H1 (cell line): ENCODE measurements at regions not wholly inside any gene's neighbourhood (a gene's known extent, or its start where the extent isn't known, plus 50 kb on each side); places are given as distances from the start of the nearest gene placed in this dataset.

Source experiments
- CTCF ChIA-PET: fragments of 300-600 bp; sonication (Branson Sonifier 250); formaldehyde crosslinking; loops from one replicate; lab custom pipeline; 2021; ENCODE audit not compliant: partially characterized antibody; lab: Charles Lee
- POLR2A ChIA-PET: fragments of 300-600 bp; sonication (Branson Sonifier 250); formaldehyde crosslinking; loops from one replicate; lab custom pipeline; 2021; ENCODE audit warnings: inconsistent platforms; ENCODE audit not compliant: partially characterized antibody; lab: Charles Lee
- DNase-seq, 2 experiments: peaks; one replicate each; pipeline versions ENCODE4 v3.0.0 to v3.0.0-alpha.2; 2010 to 2022; ENCODE audit warnings: low spot score in 2 of 2, low read depth in 1 of 2, mixed read lengths in 1 of 2
- FAIRE-seq: peaks from 2 replicates; lab custom pipeline; 2011; peaks lifted over from hg19 to GRCh38; lab: Jason Lieb, UNC
- H2AFZ ChIP-seq: 2 replicates; pipeline ENCODE4 v1.8.1; 2012; ENCODE audit warnings: low read length, inconsistent platforms
- H2AK5ac ChIP-seq: 2 replicates; pipeline ENCODE4 v1.6.1; 2013; ENCODE audit warnings: low read depth, low read length
- H2BK120ac ChIP-seq: replicated peaks from 2 replicates; pipeline ENCODE3; 2013; ENCODE audit warnings: low read depth, low read length, inconsistent platforms
- H2BK12ac ChIP-seq: 2 replicates; pipeline ENCODE4 v1.6.1; 2013; ENCODE audit warnings: low read depth, low read length
- H2BK15ac ChIP-seq: 2 replicates; pipeline ENCODE4 v1.6.1; 2013; ENCODE audit warnings: low read length
- H2BK20ac ChIP-seq: 2 replicates; pipeline ENCODE4 v1.6.1; 2013; ENCODE audit warnings: low read length
- H2BK5ac ChIP-seq: 2 replicates; pipeline ENCODE4 v1.6.1; 2013; ENCODE audit warnings: low read depth, low read length
- H3K14ac ChIP-seq: 2 replicates; pipeline ENCODE4 v1.6.1; 2013; ENCODE audit warnings: inconsistent platforms; ENCODE audit not compliant: insufficient read length
- H3K18ac ChIP-seq: 2 replicates; pipeline ENCODE4 v1.6.1; 2013; ENCODE audit warnings: low read length; ENCODE audit errors: extremely low read depth
- H3K23ac ChIP-seq: 2 replicates; pipeline ENCODE4 v1.6.1; 2013; ENCODE audit warnings: inconsistent platforms; ENCODE audit not compliant: insufficient read length
- H3K23me2 ChIP-seq: 2 replicates; pipeline ENCODE4 v1.6.1; 2013; ENCODE audit warnings: low read depth, low read length
- H3K27ac ChIP-seq: 2 replicates; pipeline ENCODE4 v1.6.1; 2011; ENCODE audit warnings: low read depth, low read length, inconsistent platforms
- H3K27me3 ChIP-seq, 4 experiments: replicated peaks in 1 of 4; 1 replicate in 1 of 4; 2 replicates in 3 of 4; pipeline versions ENCODE4 v1.6.1 to v1.8.1; 2011 to 2013; ENCODE audit warnings: low read length in 3 of 4, mild to moderate bottlenecking in 3 of 4, inconsistent platforms in 2 of 4, mixed read lengths in 2 of 4, moderate library complexity in 1 of 4; ENCODE audit not compliant: control insufficient read depth in 3 of 4, insufficient read depth in 3 of 4; ENCODE audit errors: extremely low read depth in 1 of 4
- H3K36me3 ChIP-seq, 4 experiments: 2 replicates each; pipeline versions ENCODE4 v1.6.1 to v1.8.1; 2011 to 2013; ENCODE audit warnings: mild to moderate bottlenecking in 4 of 4, low read length in 3 of 4, moderate library complexity in 2 of 4, control low read depth in 1 of 4, inconsistent platforms in 1 of 4; ENCODE audit not compliant: insufficient read depth in 4 of 4, control insufficient read depth in 2 of 4
- H3K4ac ChIP-seq: replicated peaks from 2 replicates; pipeline ENCODE3; 2013; ENCODE audit warnings: low read length, low read depth, mixed read lengths, inconsistent platforms; ENCODE audit not compliant: insufficient read length
- H3K4me1 ChIP-seq, 4 experiments: replicated peaks in 1 of 4; 1 replicate in 1 of 4; 2 replicates in 3 of 4; pipeline versions ENCODE4 v1.6.1 to v1.8.1; 2011 to 2013; ENCODE audit warnings: low read length in 3 of 4, inconsistent platforms in 2 of 4, mixed read lengths in 1 of 4; ENCODE audit not compliant: insufficient read depth in 4 of 4, control insufficient read depth in 3 of 4
- H3K4me2 ChIP-seq, 2 experiments: 2 replicates each; pipeline versions ENCODE4 v1.6.1 to v1.8.1; 2011 to 2013; ENCODE audit warnings: low read depth in 2 of 2, low read length in 2 of 2, control low read depth in 1 of 2, inconsistent platforms in 1 of 2, mild to moderate bottlenecking in 1 of 2; ENCODE audit not compliant: insufficient read depth in 1 of 2
- H3K4me3 ChIP-seq, 4 experiments: fragments of 200-600, 300-600 bp in 1 of 4; sonication (generic), shearing (Covaris generic), sonication (Bioruptor Twin) in 1 of 4; 2 replicates each; pipeline versions ENCODE4 v1.5.1 to v1.8.1; 2011 to 2016; ENCODE audit warnings: low read length in 4 of 4, low read depth in 3 of 4, control low read depth in 2 of 4, inconsistent platforms in 2 of 4, mild to moderate bottlenecking in 2 of 4, mixed read lengths in 1 of 4, moderate library complexity in 1 of 4; ENCODE audit not compliant: insufficient read depth in 2 of 4; ENCODE audit errors: extremely low read depth in 1 of 4
- H3K56ac ChIP-seq: replicated peaks from 2 replicates; pipeline ENCODE3; 2013; ENCODE audit warnings: low read depth, mild to moderate bottlenecking, mixed read lengths, low read length, inconsistent platforms; ENCODE audit not compliant: insufficient read length
- H3K79me1 ChIP-seq: 2 replicates; pipeline ENCODE4 v1.6.1; 2013; ENCODE audit warnings: low read depth, low read length, control low read depth
- H3K79me2 ChIP-seq, 2 experiments: 2 replicates each; pipeline versions ENCODE4 v1.6.1 to v1.8.1; 2012 to 2013; ENCODE audit warnings: low read length in 2 of 2, mild to moderate bottlenecking in 2 of 2, inconsistent platforms in 1 of 2; ENCODE audit not compliant: insufficient read depth in 2 of 2, control insufficient read depth in 1 of 2
- H3K9ac ChIP-seq, 4 experiments: replicated peaks in 1 of 4; 1 replicate in 1 of 4; 2 replicates in 3 of 4; pipeline versions ENCODE4 v1.6.1 to v1.8.1; 2011 to 2013; ENCODE audit warnings: low read depth in 3 of 4, low read length in 3 of 4, control low read depth in 2 of 4, mild to moderate bottlenecking in 2 of 4, moderate library complexity in 2 of 4, inconsistent platforms in 1 of 4; ENCODE audit errors: extremely low read depth in 1 of 4
- H3K9me3 ChIP-seq, 2 experiments: 2 replicates each; pipeline versions ENCODE4 v1.6.1 to v1.8.1; 2012 to 2013; ENCODE audit warnings: mild to moderate bottlenecking in 2 of 2, moderate library complexity in 2 of 2, control low read depth in 1 of 2, inconsistent platforms in 1 of 2, low read depth in 1 of 2, low read length in 1 of 2, mixed read lengths in 1 of 2; ENCODE audit not compliant: insufficient read depth in 2 of 2
- H4K20me1 ChIP-seq, 2 experiments: replicated peaks in 1 of 2; 2 replicates each; pipeline versions ENCODE3 to v1.8.1; 2011 to 2013; ENCODE audit warnings: inconsistent platforms in 2 of 2, low read length in 2 of 2, mild to moderate bottlenecking in 1 of 2; ENCODE audit not compliant: insufficient read depth in 2 of 2, control insufficient read depth in 1 of 2
- H4K5ac ChIP-seq: 2 replicates; pipeline ENCODE4 v1.6.1; 2013; ENCODE audit warnings: low read length, low read depth, mixed read lengths, inconsistent platforms; ENCODE audit not compliant: insufficient read length
- H4K8ac ChIP-seq: 2 replicates; pipeline ENCODE4 v1.8.0; 2013; ENCODE audit warnings: mild to moderate bottlenecking, moderate library complexity, low read length, inconsistent platforms; ENCODE audit not compliant: insufficient read depth; ENCODE audit errors: extremely low read depth
- H4K91ac ChIP-seq: replicated peaks from 2 replicates; pipeline ENCODE3; 2013; ENCODE audit warnings: low read length, mixed read lengths, inconsistent platforms; ENCODE audit not compliant: insufficient read length
- CTCF ChIP-seq, 3 experiments: IDR thresholded peaks; 1 replicate in 2 of 3; 2 replicates in 1 of 3; pipeline versions ENCODE4 v1.5.1 to v1.6.1; 2011; ENCODE audit warnings: low read length in 3 of 3, mild to moderate bottlenecking in 3 of 3, inconsistent platforms in 2 of 3, low read depth in 1 of 3, moderate library complexity in 1 of 3; ENCODE audit not compliant: insufficient read depth in 1 of 3; ENCODE audit errors: control extremely low read depth in 1 of 3
- MAFK ChIP-seq: IDR thresholded peaks from 2 replicates; pipeline ENCODE4 v1.6.1; 2012; ENCODE audit warnings: low read depth, mild to moderate bottlenecking, improper control_type of control experiment, low read length
- POU5F1 ChIP-seq: IDR thresholded peaks from 2 replicates; pipeline ENCODE4 v1.6.1; 2011; ENCODE audit warnings: low read depth, mild to moderate bottlenecking, low read length, moderate library complexity
- RAD21 ChIP-seq, 2 experiments: IDR thresholded peaks in 1 of 2; conservative IDR thresholded peaks in 1 of 2; 2 replicates each; pipeline ENCODE4 v1.6.1; 2011; ENCODE audit warnings: low read depth in 2 of 2, low read length in 2 of 2, improper control_type of control experiment in 1 of 2, inconsistent platforms in 1 of 2, mild to moderate bottlenecking in 1 of 2, moderate library complexity in 1 of 2
- WGBS, 2 experiments: shearing (Covaris generic) in 1 of 2; methylation state at CpG; one replicate each; pipeline versions ENCODE4 v1.1.6 to v1.1.7; 2013 to 2015; ENCODE audit warnings: low lambda C conversion rate in 2 of 2, mixed read lengths in 2 of 2, inconsistent platforms in 1 of 2, low coverage in 1 of 2, missing lambda C conversion rate in 1 of 2; ENCODE audit not compliant: insufficient replicate concordance in 2 of 2, insufficient coverage in 1 of 2, insufficient read length in 1 of 2; ENCODE audit errors: extremely low coverage in 1 of 2, missing lambda C conversion rate in 1 of 2; 5-methylcytosine and 5-hydroxymethylcytosine counted together

- no peak overlapping the region for H4K91ac ChIP-seq
- WGBS, 2 experiments, result 71% methylated on average over 19 of the region's 20 CpGs; no CpG with 5 or more reads in 1 of the 2 experiments
- no peaks in the 10 kb centered on the region for H3K9me3 ChIP-seq
- H3K4me1 ChIP-seq, result no peaks in the 10 kb centered on the region; a peak in 1 of 7 replicates
- no peak overlapping the region for H2AFZ ChIP-seq
- H3K27me3 ChIP-seq, result no peaks in the 10 kb centered on the region
- no peak overlapping the region for H3K4me3 ChIP-seq
- no peak overlapping the region for H3K14ac ChIP-seq
- H2BK120ac ChIP-seq, result no peak overlapping the region
- no peak overlapping the region for H2AK5ac ChIP-seq
- H2BK15ac ChIP-seq, result no peak overlapping the region
- no peak for FAIRE-seq
- no peak for TF ChIP-seq POU5F1
- no peak for TF ChIP-seq MAFK
- peak; percentile 38 to 47 for TF ChIP-seq RAD21 (IDR thresholded peaks at IDR 0.05 in 1 of 2, conservative IDR thresholded peaks at IDR 0.05 in 1 of 2; ENCODE audit: low read depth in 2 of 2, low read length in 2 of 2)
- TF ChIP-seq CTCF (IDR thresholded peaks at IDR 0.05; ENCODE audit: control extremely low read depth in 1 of 3, insufficient read depth in 1 of 3, low read depth in 1 of 3, low read length in 3 of 3), result peak; percentile 39 to 58 (median 57); a peak in 3 of 4 replicates
- POLR2A ChIA-PET, result no interaction called here
- H4K5ac ChIP-seq, result no peak overlapping the region
- no peak overlapping the region for H2BK12ac ChIP-seq
- H2BK5ac ChIP-seq, result no peak overlapping the region
- no peak for DNase-seq
- no peaks in the 10 kb centered on the region for H3K79me2 ChIP-seq
- H3K4me2 ChIP-seq, result no peak overlapping the region
- no peaks in the 10 kb centered on the region for H3K79me1 ChIP-seq
- H3K23ac ChIP-seq, result no peak overlapping the region
- no peak overlapping the region for H3K27ac ChIP-seq
- H4K8ac ChIP-seq, result no peak overlapping the region
- H3K4ac ChIP-seq, result no peak overlapping the region
- no peak overlapping the region for H3K18ac ChIP-seq
- no peak overlapping the region for H3K9ac ChIP-seq
- H2BK20ac ChIP-seq, result no peak overlapping the region
- no peaks in the 10 kb centered on the region for H3K36me3 ChIP-seq
- CTCF ChIA-PET, result interaction anchor here (0.5 to 2.6 kb wide), 30 partner anchors 9 to 1057 kb away, joined by 3 to 14 read pairs (median 4); no protein-coding TSS in a partner anchor
- peaks cover 3% of the 10 kb centered on the region; the same call in 1 of the 2 replicates for H3K23me2 ChIP-seq
- no peak overlapping the region for H3K56ac ChIP-seq
- no peaks in the 10 kb centered on the region for H4K20me1 ChIP-seq
These were observed 84.9 kb upstream of the TCERG1L start for GRCh38 chr10:131396121-131397050.
